ENCODE measurements at regions not wholly inside any gene's neighbourhood (a gene's known extent, or its start where the extent isn't known, plus 50 kb on each side); places are given as distances from the start of the nearest gene placed in this dataset.

DNA sequence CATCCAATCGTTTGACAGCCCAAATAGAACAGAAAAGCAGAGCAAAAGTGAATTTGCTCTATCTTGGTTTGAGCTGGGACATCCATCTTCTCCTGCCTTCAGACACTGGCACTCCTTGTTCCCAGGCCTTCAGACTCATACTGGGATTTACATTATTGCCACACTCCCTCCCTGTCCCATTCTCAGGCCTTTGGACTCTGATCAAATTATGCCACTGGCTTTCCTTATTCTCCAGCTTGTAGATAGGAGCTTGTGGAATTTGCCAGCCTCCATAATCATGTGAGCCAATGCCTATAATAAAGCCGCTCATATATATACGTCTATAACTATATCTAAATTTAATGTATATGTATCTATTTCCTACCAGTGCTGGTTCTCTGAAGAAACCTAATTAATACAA, 568.3 kb upstream of the KIRREL3 start:
- TF ChIP-seq POLR2A (IDR thresholded peaks at IDR 0.05; ENCODE audit: low read depth, low read length) (no peak), TAF1 (IDR thresholded peaks at IDR 0.05; ENCODE audit: borderline replicate concordance, low read depth, low read length) (no peak), POLR2AphosphoS5 (IDR thresholded peaks at IDR 0.05; ENCODE audit: low read depth, low read length) (no peak)
